CD14-positive monocyte (primary cell): ENCODE measurements at regions not wholly inside any gene's neighbourhood (a gene's known extent, or its start where the extent isn't known, plus 50 kb on each side); places are given as distances from the start of the nearest gene placed in this dataset. TPM values are rescaled to one million over a fixed set of nuclear protein-coding genes. Genes with fewer than 3 reads are reported as not detected.

Experiments
- DNase-seq, 3 donors: peaks; one replicate each; pipeline ENCODE4 v3.0.0-alpha.2; 2011 to 2022
- H2AFZ ChIP-seq: 2 replicates; pipeline ENCODE4 v1.6.0; 2012; ENCODE audit warnings: mild to moderate bottlenecking, low read depth, low read length, inconsistent platforms; ENCODE audit not compliant: insufficient read depth, poor library complexity, severe bottlenecking
- H3K27ac ChIP-seq, 2 donors: 1 replicate in 1 of 2; 2 replicates in 1 of 2; pipeline ENCODE4 v1.5.1; 2012 to 2013; ENCODE audit warnings: low read length in 2 of 2, control low read depth in 1 of 2, inconsistent platforms in 1 of 2, low read depth in 1 of 2, mild to moderate bottlenecking in 1 of 2
- H3K27me3 ChIP-seq, 2 donors: one replicate each; pipeline versions ENCODE4 v1.6.0 to v1.6.1; 2011 to 2013; ENCODE audit warnings: low read length in 2 of 2; ENCODE audit not compliant: control insufficient read depth in 2 of 2, insufficient read depth in 2 of 2
- H3K36me3 ChIP-seq, 2 donors: replicated peaks in 1 of 2; 1 replicate in 1 of 2; 2 replicates in 1 of 2; pipeline versions ENCODE4 v1.5.1 to v1.6.1; 2012 to 2013; ENCODE audit warnings: low read length in 2 of 2, control low read depth in 1 of 2, inconsistent platforms in 1 of 2, mild to moderate bottlenecking in 1 of 2; ENCODE audit not compliant: insufficient read depth in 2 of 2, control insufficient read depth in 1 of 2
- H3K4me1 ChIP-seq, 2 donors: 1 replicate in 1 of 2; 2 replicates in 1 of 2; pipeline versions ENCODE4 v1.5.1 to v1.6.1; 2012 to 2013; ENCODE audit warnings: low read length in 2 of 2, control low read depth in 1 of 2, inconsistent platforms in 1 of 2, mild to moderate bottlenecking in 1 of 2, moderate library complexity in 1 of 2; ENCODE audit not compliant: insufficient read depth in 2 of 2, control insufficient read depth in 1 of 2
- H3K4me2 ChIP-seq: replicated peaks from 2 replicates; pipeline ENCODE3; 2012; ENCODE audit warnings: low read length, moderate library complexity, mild to moderate bottlenecking; ENCODE audit not compliant: poor library complexity, severe bottlenecking; ENCODE audit errors: extremely low read depth
- H3K4me3 ChIP-seq, 3 experiments: fragments of 200-600 bp in 1 of 3; sonication (generic) in 1 of 3; replicated peaks in 1 of 3; 1 replicate in 2 of 3; 2 replicates in 1 of 3; pipeline ENCODE4 v1.5.1; 2011 to 2013; ENCODE audit warnings: low read length in 3 of 3, mild to moderate bottlenecking in 3 of 3, control low read depth in 2 of 3, low read depth in 2 of 3, inconsistent platforms in 1 of 3, moderate library complexity in 1 of 3
- H3K79me2 ChIP-seq: 2 replicates; pipeline ENCODE4 v1.6.0; 2012; ENCODE audit warnings: mild to moderate bottlenecking, control low read depth, inconsistent platforms, low read length, moderate library complexity; ENCODE audit not compliant: insufficient read depth
- H3K9ac ChIP-seq: 2 replicates; pipeline ENCODE4 v1.6.0; 2017; ENCODE audit warnings: low read length, mild to moderate bottlenecking; ENCODE audit not compliant: insufficient read depth, poor library complexity, severe bottlenecking
- H3K9me3 ChIP-seq, 2 donors: replicated peaks in 1 of 2; 1 replicate in 1 of 2; 2 replicates in 1 of 2; pipeline versions ENCODE4 v1.5.1 to v1.6.1; 2012 to 2013; ENCODE audit warnings: low read length in 2 of 2, control low read depth in 1 of 2; ENCODE audit not compliant: control insufficient read depth in 1 of 2, insufficient read depth in 1 of 2
- H4K20me1 ChIP-seq: 2 replicates; pipeline ENCODE4 v1.6.0; 2012; ENCODE audit warnings: mild to moderate bottlenecking, low read length, control low read depth, moderate library complexity; ENCODE audit not compliant: insufficient read depth
- H3K27ac Mint-ChIP-seq, 7 donors: one replicate each; pipeline ENCODE4 v1.8.0; 2020; ENCODE audit warnings: mild to moderate bottlenecking in 7 of 7, mixed read lengths in 7 of 7, moderate library complexity in 6 of 7, inconsistent platforms in 2 of 7
- H3K27me3 Mint-ChIP-seq, 3 donors: one replicate each; pipeline ENCODE4 v1.8.0; 2021 to 2022; ENCODE audit warnings: low read depth in 3 of 3, mild to moderate bottlenecking in 3 of 3, mixed read lengths in 3 of 3, moderate library complexity in 3 of 3, inconsistent platforms in 1 of 3
- H3K36me3 Mint-ChIP-seq, 2 donors: one replicate each; pipeline ENCODE4 v1.8.0; 2020; ENCODE audit warnings: mixed read lengths in 2 of 2, inconsistent platforms in 1 of 2, mild to moderate bottlenecking in 1 of 2
- H3K4me1 Mint-ChIP-seq: one replicate; pipeline ENCODE4 v1.8.0; 2020; ENCODE audit warnings: mild to moderate bottlenecking, mixed read lengths
- H3K4me3 Mint-ChIP-seq, 2 donors: one replicate each; pipeline ENCODE4 v1.8.0; 2020; ENCODE audit warnings: mild to moderate bottlenecking in 2 of 2, mixed read lengths in 2 of 2, moderate library complexity in 1 of 2
- H3K9me3 Mint-ChIP-seq, 7 donors: one replicate each; pipeline ENCODE4 v1.8.0; 2020 to 2022; ENCODE audit warnings: mixed read lengths in 7 of 7, mild to moderate bottlenecking in 6 of 7, moderate library complexity in 6 of 7, inconsistent platforms in 2 of 7
- WGBS: methylation state at CpG from one replicate; pipeline ENCODE4 v1.1.5; 2013; ENCODE audit warnings: missing lambda C conversion rate; ENCODE audit not compliant: insufficient coverage; 5-methylcytosine and 5-hydroxymethylcytosine counted together
- intact Hi-C, 2 donors: fragments of 100-400 bp; cut with micrococcal nuclease; formaldehyde crosslinking; loops; one replicate each; pipeline versions ENCODE4 v1.15.0 to v1.15.1; 2023
- small RNA-seq: library from RNA; depleted of rRNA; stranded (forward); fragments of <200 nt; gene quantifications from one replicate; pipeline ENCODE3, GENCODE V24; 2012; ENCODE audit warnings: low read depth; ENCODE audit not compliant: insufficient read length
- TF ChIP-seq, protein P1 (sequence below): fragments of 200-600 bp; IDR thresholded peaks from one replicate; pipeline ENCODE4 v1.8.0; 2022; ENCODE audit warnings: antibody characterized with exemption, mild to moderate bottlenecking

DNA sequence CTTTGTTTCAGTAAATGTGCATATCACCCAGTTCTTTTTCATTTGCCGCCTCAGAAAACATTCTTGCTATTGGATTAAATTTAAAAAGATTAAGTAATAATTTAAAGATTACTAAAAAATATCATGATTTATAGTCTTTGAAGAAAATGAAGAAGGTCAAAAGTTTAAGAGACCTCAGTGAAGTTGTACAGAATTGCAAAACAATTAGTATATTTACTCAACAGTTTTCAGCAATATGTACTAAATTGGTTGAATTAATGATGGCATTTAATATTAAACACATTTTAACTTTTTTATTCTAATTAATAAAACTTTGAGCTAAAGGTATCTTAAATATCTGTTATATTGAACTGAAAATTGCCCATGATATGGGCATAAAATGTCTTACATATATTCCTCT lies 49.9 kb upstream of the KLF6 start:
- Histone ChIP-seq H3K4me2 (peak overlapping the region; percentile 56), H3K4me3 (peak overlapping the region in 1 of 3 experiments; percentile 56), H3K9ac (no peak overlapping the region), H3K9me3 (no peaks in the 10 kb centered on the region), H2AFZ (no peak overlapping the region), H4K20me1 (no peaks in the 10 kb centered on the region), H3K27me3 (no peaks in the 10 kb centered on the region), H3K79me2 (no peaks in the 10 kb centered on the region), H3K4me1 (peaks cover 34 to 38% of the 10 kb centered on the region in 2 donors), H3K36me3 (no peaks in the 10 kb centered on the region), H3K27ac (peak overlapping the region in 1 of 2 donors; percentile 80)
- H3K4me1 Mint-ChIP-seq, result peaks cover 41% of the 10 kb centered on the region
- TF ChIP-seq, protein P1, sequence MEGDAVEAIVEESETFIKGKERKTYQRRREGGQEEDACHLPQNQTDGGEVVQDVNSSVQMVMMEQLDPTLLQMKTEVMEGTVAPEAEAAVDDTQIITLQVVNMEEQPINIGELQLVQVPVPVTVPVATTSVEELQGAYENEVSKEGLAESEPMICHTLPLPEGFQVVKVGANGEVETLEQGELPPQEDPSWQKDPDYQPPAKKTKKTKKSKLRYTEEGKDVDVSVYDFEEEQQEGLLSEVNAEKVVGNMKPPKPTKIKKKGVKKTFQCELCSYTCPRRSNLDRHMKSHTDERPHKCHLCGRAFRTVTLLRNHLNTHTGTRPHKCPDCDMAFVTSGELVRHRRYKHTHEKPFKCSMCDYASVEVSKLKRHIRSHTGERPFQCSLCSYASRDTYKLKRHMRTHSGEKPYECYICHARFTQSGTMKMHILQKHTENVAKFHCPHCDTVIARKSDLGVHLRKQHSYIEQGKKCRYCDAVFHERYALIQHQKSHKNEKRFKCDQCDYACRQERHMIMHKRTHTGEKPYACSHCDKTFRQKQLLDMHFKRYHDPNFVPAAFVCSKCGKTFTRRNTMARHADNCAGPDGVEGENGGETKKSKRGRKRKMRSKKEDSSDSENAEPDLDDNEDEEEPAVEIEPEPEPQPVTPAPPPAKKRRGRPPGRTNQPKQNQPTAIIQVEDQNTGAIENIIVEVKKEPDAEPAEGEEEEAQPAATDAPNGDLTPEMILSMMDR, result no peak
- H3K27ac Mint-ChIP-seq, result peak overlapping the region in 6 of 7 donors; percentile 67 to 94 (median 89)
- intact Hi-C loops, result no loop called here
- H3K4me3 Mint-ChIP-seq, result no peak overlapping the region
- no CpG with 5 or more reads among the region's 1 CpG for WGBS
- no peaks in the 10 kb centered on the region for H3K36me3 Mint-ChIP-seq
- no peaks in the 10 kb centered on the region for H3K9me3 Mint-ChIP-seq
- DNase-seq, result peak in 2 of 3 donors; percentile 34 to 40
- H3K27me3 Mint-ChIP-seq, result peaks cover 0 to 2% (median 2%) of the 10 kb centered on the region in 3 donors

Small RNA genes lying in the stretch of these regions (small RNA-seq; reads per million reads assigned to genes)
- gene MIR6078 (not detected), gene RNU6-163P (not detected)
